IPS-NIHi7 (cell line): ENCODE measurements at regions not wholly inside any gene's neighbourhood (a gene's known extent, or its start where the extent isn't known, plus 50 kb on each side); places are given as distances from the start of the nearest gene placed in this dataset.
A peak's percentile ranks its signal among the peaks of the same experiment; 100 is the strongest.

Experiments used
- DNase-seq: peaks from one replicate; pipeline ENCODE4 v3.0.0; 2012; ENCODE audit warnings: mixed read lengths; ENCODE audit errors: extremely low spot score

- no peak for DNase-seq
Measured at GRCh38 chr22:48250286-48250895, 1487.9 kb downstream of the TBC1D22A start.

GRCh38 chr22:48249713-48250268, 1487.3 kb downstream of the TBC1D22A start:
- DNase-seq, result no peak

DNA sequence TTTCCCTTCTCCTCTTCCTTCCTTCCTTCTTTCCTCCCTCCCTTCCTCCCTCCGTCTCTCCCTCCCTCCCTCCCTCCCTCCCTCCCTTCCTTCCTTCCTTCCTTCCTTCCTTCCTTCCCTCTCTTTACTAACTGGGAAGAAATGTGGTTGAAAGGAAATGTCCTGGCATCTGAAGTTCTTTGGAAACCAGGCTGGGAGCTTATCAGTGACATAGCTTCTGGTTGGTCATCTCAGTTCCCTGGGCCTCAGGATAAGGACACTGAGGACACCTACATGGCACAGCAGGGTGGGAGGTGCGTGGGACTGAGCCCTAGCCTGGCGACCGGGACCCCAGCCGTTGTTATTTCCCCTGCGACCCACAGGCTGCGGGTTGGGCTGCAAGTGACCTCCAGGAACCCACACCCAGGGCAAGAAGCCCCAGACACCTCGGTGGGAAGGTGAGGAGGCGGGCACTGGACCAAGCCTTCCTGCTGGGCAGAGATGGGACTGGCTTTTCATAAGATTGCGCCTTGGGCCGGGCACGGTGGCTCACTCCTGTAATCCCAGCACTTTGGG, 1486.5 kb downstream of the TBC1D22A start:
- DNase-seq, result no peak

DNA sequence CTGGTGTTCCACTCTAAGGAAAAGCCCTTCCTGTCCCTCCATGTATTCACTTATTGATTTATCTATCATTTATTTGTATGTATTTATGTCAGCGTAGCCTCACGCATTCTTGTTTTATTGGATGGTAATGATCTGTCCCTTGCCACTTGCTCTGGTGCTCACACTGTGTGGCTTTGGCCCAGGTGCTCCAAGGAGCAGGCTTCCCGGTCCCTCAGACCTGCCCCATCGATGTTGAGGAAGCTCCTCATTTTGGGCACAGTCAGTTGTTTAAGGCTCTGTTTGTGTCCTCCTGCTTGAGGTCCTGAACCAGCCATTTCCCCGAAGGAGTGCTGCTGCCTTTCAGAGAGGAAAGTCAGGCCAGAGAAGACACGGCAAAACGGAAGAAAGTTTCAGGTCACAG, 1485.4 kb downstream of the TBC1D22A start:
- no peak for DNase-seq

- DNase-seq, result no peak
Measured at GRCh38 chr22:48245196-48245485, 1482.7 kb downstream of the TBC1D22A start.

DNA sequence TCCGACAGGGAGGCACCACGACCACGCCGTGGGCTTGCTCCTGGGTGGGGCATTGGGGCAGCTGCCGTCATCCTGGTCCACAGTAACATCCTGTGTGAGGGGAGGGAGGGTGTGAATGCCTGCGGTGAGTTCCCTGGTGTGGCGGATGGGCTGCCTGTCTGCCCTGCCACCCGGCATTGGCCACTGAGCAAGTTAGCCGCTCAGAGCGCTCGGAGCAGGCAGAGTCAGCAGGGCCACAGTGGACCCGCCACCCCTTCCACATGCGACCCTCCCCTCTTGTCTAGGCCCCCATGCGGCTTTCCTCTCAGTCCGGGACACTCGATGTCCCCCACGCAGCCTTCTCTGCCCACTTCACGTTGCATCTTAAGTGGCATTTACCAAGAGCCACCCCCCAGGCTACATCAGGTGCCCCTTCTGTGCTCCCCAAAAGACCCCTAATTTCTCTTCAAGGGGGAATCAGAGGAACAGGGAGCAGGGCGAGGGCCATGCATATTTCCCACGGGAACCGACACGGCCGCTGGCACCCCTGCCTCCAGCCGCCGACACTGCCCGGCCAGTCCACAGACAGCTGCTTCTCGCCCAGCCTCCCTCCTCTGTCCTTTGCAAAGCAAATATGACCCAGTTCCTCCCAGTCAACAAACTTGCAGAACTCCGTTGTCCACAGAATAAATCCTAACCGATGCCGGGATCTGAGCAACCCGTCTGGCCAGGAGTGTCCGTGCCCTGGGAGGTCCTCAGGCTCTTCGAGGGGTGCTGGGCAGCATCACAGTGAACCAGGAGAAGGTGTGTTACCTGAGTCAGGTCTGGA, 1482.1 kb downstream of the TBC1D22A start:
- DNase-seq, result no peak

GRCh38 chr22:48242461-48242864, 1480.0 kb downstream of the TBC1D22A start:
- DNase-seq, result no peak

GRCh38 chr22:48241658-48242057, 1479.2 kb downstream of the TBC1D22A start:
- DNase-seq, result no peak

- no peak for DNase-seq
Measured at GRCh38 chr22:48240935-48241230, 1478.4 kb downstream of the TBC1D22A start.

- no peak for DNase-seq
Measured at GRCh38 chr22:48240148-48240934, 1477.9 kb downstream of the TBC1D22A start.

GRCh38 chr22:48239461-48240147, 1477.2 kb downstream of the TBC1D22A start:
- DNase-seq, result peak; percentile 47

- no peak for DNase-seq
Measured at GRCh38 chr22:48238966-48239365, 1476.5 kb downstream of the TBC1D22A start.

GRCh38 chr22:48238284-48238915, 1476.0 kb downstream of the TBC1D22A start:
- DNase-seq, result no peak

DNA sequence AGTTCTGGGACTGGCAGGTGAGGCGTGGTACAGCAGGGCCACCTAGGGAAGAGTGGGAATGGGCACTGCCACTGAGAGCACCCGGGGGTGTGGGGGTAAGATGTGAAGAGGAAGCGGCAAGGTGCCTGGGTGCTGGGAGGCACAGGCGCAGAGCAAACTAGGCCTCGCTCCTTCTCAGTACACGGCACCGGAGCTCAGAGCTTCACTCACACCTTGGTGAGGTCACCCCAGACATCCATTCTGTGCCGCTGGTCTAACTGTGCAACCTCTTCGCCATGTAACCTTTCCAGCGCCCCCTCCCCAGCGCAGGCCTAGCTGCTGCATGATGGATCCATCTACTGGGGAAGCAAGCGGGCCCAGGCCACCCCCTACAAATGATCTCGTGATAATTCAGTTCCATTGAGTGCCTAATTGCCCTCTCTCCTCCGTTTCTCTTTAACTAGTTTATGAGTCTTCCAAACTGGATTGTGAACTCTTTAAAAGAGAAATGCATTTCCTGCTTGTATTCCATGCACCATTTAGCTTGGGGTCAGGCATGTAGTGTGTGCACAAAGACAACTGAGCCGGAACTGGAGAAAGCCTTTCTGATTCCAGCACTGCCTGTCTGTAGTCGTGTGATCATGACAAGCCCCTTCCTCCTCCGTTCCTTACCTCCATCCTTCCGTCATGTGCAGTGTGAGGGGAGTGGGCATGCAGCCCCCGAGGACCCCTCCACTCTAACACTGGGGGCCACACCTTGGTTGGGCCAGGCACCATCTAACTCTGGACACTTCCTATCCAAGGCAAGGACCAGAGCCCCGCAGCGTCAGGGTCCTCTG, 1475.2 kb downstream of the TBC1D22A start:
- DNase-seq, result no peak

DNA sequence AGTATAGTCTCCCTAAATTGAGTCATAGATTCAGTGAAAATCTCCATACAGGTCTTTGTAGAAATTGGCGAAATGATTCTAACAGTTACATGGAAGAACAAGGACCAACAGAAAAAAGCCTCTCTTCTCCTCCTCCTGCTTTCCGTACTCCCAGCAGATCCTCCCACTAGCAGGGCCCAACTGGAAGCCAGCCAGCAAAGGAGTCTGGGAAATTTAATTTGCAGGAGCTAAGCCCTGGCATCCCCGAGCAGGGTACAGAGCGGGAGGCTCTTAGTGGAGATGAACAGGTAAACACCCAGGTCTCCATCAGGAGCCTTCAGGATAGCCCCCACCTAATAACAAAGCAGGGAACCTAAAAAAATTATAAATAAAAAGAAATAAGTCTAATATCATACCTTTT, 1473.8 kb downstream of the TBC1D22A start:
- no peak for DNase-seq

DNA sequence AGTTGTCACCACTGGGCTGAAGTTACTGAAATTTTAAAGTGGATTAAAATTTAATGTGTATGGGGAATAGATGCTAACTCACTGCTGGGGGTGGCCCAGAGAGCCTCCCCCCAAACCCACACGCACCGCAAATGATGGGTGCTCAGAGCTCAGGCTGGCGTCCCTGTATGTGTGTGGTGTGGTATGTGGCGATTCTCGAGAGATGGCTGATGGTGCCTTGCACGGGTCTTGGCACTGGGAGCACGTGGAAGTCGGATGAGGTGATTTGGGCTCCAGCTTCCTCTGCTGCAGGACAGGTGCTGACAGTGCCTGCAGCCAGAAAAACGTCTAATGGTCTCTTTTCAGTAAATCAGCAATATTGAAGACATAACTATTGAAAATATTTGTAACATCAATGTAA, 1473.3 kb downstream of the TBC1D22A start:
- no peak for DNase-seq

- no peak for DNase-seq
Measured at GRCh38 chr22:48234011-48234410, 1471.6 kb downstream of the TBC1D22A start.

DNA sequence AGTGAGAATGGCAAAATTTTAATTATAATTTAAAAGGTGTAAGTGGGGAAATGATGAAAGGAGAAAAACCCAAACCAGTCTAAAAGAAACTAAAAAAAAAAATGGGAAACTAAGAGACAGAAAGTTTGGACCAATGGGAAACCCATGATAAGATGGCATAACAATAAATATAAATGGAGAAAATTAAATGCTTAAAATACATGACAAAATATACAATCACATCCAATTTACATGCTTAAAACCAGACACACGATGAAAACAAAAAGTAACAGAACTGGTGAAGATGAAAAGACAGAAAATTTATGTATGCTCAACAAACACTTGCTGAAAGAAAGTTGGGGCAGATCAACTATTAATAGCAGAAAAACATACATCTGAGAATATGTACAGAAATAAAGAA, 1471.1 kb downstream of the TBC1D22A start:
- no peak for DNase-seq

GRCh38 chr22:48228468-48228867, 1466.0 kb downstream of the TBC1D22A start:
- DNase-seq, result no peak

DNA sequence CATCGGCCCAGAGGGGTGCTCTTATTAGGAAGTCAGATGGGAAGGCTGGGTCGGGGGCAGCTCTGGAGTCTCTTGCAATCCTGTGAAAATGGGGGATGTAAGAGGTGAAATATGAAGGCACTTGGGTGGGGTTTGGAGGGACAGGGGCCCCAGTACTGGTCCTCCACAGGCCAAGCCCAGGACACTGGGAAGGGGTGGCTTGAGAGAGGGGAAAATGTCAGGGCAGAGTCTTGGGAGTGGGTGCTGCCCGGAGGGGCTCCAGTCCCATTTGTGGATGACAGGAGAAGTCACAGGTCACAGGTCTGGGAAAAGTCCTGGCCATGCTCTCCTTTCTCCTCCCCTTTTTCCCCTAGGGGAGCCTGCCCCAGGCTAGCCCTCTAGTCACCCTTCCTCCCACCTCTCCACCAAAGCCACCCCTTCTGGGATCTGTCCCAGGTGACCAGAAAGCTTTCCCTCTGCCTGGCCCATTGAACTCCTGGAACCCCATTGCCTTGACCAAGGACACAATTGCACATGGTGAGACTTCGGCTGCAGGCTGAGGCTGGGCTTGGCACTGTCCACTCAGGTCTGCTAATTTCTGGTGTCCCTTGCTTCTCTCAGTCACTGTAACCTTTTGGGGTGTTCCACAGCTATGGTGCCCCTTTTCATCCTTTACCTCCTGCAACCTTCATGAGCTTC, 1465.0 kb downstream of the TBC1D22A start:
- DNase-seq, result no peak
